Liver (tissue), 8 donors: ENCODE measurements at regions not wholly inside any gene's neighbourhood (a gene's known extent, or its start where the extent isn't known, plus 50 kb on each side); places are given as distances from the start of the nearest gene placed in this dataset.

Experiments
- DNase-seq: peaks from one replicate; pipeline ENCODE4 v3.0.0-alpha.2; 2017; ENCODE audit warnings: low spot score
- H3K27ac ChIP-seq, 2 donors: one replicate each; pipeline ENCODE4 v1.7.0; 2013; ENCODE audit warnings: inconsistent platforms in 2 of 2, low read length in 2 of 2, control low read depth in 1 of 2, low read depth in 1 of 2, mild to moderate bottlenecking in 1 of 2
- H3K27me3 ChIP-seq, 4 donors: one replicate each; pipeline versions ENCODE4 v1.6.1 to v1.7.0; 2013; ENCODE audit warnings: low read length in 3 of 4, inconsistent platforms in 1 of 4, mild to moderate bottlenecking in 1 of 4, moderate library complexity in 1 of 4; ENCODE audit not compliant: control insufficient read depth in 4 of 4, insufficient read depth in 4 of 4
- H3K36me3 ChIP-seq, 4 donors: one replicate each; pipeline versions ENCODE4 v1.6.1 to v1.7.0; 2013; ENCODE audit warnings: low read length in 3 of 4, mild to moderate bottlenecking in 3 of 4, low read depth in 1 of 4, moderate library complexity in 1 of 4; ENCODE audit not compliant: control insufficient read depth in 4 of 4, insufficient read depth in 3 of 4
- H3K4me1 ChIP-seq, 4 donors: one replicate each; pipeline versions ENCODE4 v1.6.1 to v1.7.0; 2013; ENCODE audit warnings: low read length in 3 of 4, mild to moderate bottlenecking in 3 of 4, moderate library complexity in 1 of 4; ENCODE audit not compliant: control insufficient read depth in 4 of 4, insufficient read depth in 4 of 4
- H3K4me3 ChIP-seq, 3 donors: one replicate each; pipeline versions ENCODE4 v1.6.1 to v1.7.0; 2013; ENCODE audit warnings: low read length in 3 of 3, control low read depth in 1 of 3, low read depth in 1 of 3, mild to moderate bottlenecking in 1 of 3
- H3K9ac ChIP-seq, 2 donors: one replicate each; pipeline ENCODE4 v1.7.0; 2013; ENCODE audit warnings: low read length in 2 of 2, mild to moderate bottlenecking in 2 of 2, moderate library complexity in 2 of 2, control low read depth in 1 of 2, low read depth in 1 of 2
- H3K9me3 ChIP-seq, 4 donors: one replicate each; pipeline versions ENCODE4 v1.6.1 to v1.7.0; 2013; ENCODE audit warnings: low read length in 3 of 4; ENCODE audit not compliant: control insufficient read depth in 4 of 4
- ATF3 ChIP-seq: IDR thresholded peaks from 2 replicates; pipeline ENCODE4 v1.6.1; 2016; ENCODE audit warnings: antibody characterized with exemption
- EGR1 ChIP-seq, 2 donors: IDR thresholded peaks; 2 replicates each; pipeline ENCODE4 v1.6.1; 2016 to 2018; ENCODE audit warnings: antibody characterized with exemption in 2 of 2, low read depth in 2 of 2
- FOXA1 ChIP-seq: IDR thresholded peaks from 2 replicates; pipeline ENCODE4 v1.6.1; 2016; ENCODE audit warnings: antibody characterized with exemption
- FOXA2 ChIP-seq: IDR thresholded peaks from 2 replicates; pipeline ENCODE4 v1.6.1; 2016; ENCODE audit warnings: antibody characterized with exemption
- GABPA ChIP-seq, 2 donors: IDR thresholded peaks in 1 of 2; conservative IDR thresholded peaks in 1 of 2; 2 replicates each; pipeline ENCODE4 v1.6.1; 2016; ENCODE audit warnings: antibody characterized with exemption in 2 of 2, mild to moderate bottlenecking in 1 of 2, moderate library complexity in 1 of 2
- HNF4A ChIP-seq, 2 donors: conservative IDR thresholded peaks; 2 replicates each; pipeline ENCODE4 v1.6.1; 2016; ENCODE audit warnings: antibody characterized with exemption in 2 of 2, mild to moderate bottlenecking in 2 of 2
- HNF4G ChIP-seq: IDR thresholded peaks from 2 replicates; pipeline ENCODE4 v1.6.1; 2016; ENCODE audit warnings: antibody characterized with exemption
- JUND ChIP-seq, 2 donors: IDR thresholded peaks; 2 replicates each; pipeline ENCODE4 v1.6.1; 2016; ENCODE audit warnings: antibody characterized with exemption in 2 of 2
- MAX ChIP-seq: IDR thresholded peaks from 2 replicates; pipeline ENCODE4 v1.6.1; 2016; ENCODE audit warnings: antibody characterized with exemption
- NR2F2 ChIP-seq: IDR thresholded peaks from 2 replicates; pipeline ENCODE4 v1.6.1; 2016; ENCODE audit warnings: antibody characterized with exemption
- RAD21 ChIP-seq, 2 donors: IDR thresholded peaks; 2 replicates each; pipeline ENCODE4 v1.6.1; 2016; ENCODE audit warnings: antibody characterized with exemption in 2 of 2, mild to moderate bottlenecking in 2 of 2
- RXRA ChIP-seq, 2 donors: IDR thresholded peaks; 2 replicates each; pipeline ENCODE4 v1.6.1; 2017 to 2018; ENCODE audit warnings: antibody characterized with exemption in 2 of 2, mild to moderate bottlenecking in 1 of 2
- SP1 ChIP-seq: IDR thresholded peaks from 2 replicates; pipeline ENCODE4 v1.6.1; 2018; ENCODE audit warnings: antibody characterized with exemption, mild to moderate bottlenecking
- TAF1 ChIP-seq: conservative IDR thresholded peaks from 2 replicates; pipeline ENCODE4 v1.6.1; 2016; ENCODE audit warnings: antibody characterized with exemption, mild to moderate bottlenecking
- YY1 ChIP-seq: IDR thresholded peaks from 2 replicates; pipeline ENCODE4 v1.6.1; 2016; ENCODE audit warnings: antibody characterized with exemption, mild to moderate bottlenecking
- WGBS: extraction: QIAGEN DNeasy Blood & Tissue Kit; methylation state at CpG from one replicate; pipeline ENCODE4 v1.1.7; 2013; 5-methylcytosine and 5-hydroxymethylcytosine counted together
- TF ChIP-seq, protein P1 (sequence below): IDR thresholded peaks from 2 replicates; pipeline ENCODE4 v1.6.1; 2016; ENCODE audit warnings: antibody characterized with exemption, mild to moderate bottlenecking
- TF ChIP-seq, protein P2 (sequence below): IDR thresholded peaks from 2 replicates; pipeline ENCODE4 v1.6.1; 2016; ENCODE audit warnings: antibody characterized with exemption
- TF ChIP-seq, protein P3 (sequence below): fragments of 150-350 bp; IDR thresholded peaks from 2 replicates; pipeline ENCODE4 v1.5.1; 2017; ENCODE audit warnings: improper control_type of control experiment, low read depth, low read length; ENCODE audit not compliant: missing input control
- donor health status: healthy.
- donor health status: healthy.
- donor health status: healthy.
- donor health status: healthy.
- donor health status: healthy.

- TF ChIP-seq, protein P1, sequence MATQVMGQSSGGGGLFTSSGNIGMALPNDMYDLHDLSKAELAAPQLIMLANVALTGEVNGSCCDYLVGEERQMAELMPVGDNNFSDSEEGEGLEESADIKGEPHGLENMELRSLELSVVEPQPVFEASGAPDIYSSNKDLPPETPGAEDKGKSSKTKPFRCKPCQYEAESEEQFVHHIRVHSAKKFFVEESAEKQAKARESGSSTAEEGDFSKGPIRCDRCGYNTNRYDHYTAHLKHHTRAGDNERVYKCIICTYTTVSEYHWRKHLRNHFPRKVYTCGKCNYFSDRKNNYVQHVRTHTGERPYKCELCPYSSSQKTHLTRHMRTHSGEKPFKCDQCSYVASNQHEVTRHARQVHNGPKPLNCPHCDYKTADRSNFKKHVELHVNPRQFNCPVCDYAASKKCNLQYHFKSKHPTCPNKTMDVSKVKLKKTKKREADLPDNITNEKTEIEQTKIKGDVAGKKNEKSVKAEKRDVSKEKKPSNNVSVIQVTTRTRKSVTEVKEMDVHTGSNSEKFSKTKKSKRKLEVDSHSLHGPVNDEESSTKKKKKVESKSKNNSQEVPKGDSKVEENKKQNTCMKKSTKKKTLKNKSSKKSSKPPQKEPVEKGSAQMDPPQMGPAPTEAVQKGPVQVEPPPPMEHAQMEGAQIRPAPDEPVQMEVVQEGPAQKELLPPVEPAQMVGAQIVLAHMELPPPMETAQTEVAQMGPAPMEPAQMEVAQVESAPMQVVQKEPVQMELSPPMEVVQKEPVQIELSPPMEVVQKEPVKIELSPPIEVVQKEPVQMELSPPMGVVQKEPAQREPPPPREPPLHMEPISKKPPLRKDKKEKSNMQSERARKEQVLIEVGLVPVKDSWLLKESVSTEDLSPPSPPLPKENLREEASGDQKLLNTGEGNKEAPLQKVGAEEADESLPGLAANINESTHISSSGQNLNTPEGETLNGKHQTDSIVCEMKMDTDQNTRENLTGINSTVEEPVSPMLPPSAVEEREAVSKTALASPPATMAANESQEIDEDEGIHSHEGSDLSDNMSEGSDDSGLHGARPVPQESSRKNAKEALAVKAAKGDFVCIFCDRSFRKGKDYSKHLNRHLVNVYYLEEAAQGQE, result no peak
- TF ChIP-seq EGR1 (IDR thresholded peaks at IDR 0.05; ENCODE audit: low read depth in 2 of 2), result no peak
- no peak for TF ChIP-seq HNF4A (conservative IDR thresholded peaks at IDR 0.05)
- no peak for TF ChIP-seq MAX
- no peak for TF ChIP-seq GABPA (IDR thresholded peaks at IDR 0.05 in 1 of 2, conservative IDR thresholded peaks at IDR 0.05 in 1 of 2)
- no peak for TF ChIP-seq FOXA2
- no peak for TF ChIP-seq RXRA (IDR thresholded peaks at IDR 0.05)
- no peak for TF ChIP-seq TAF1
- no peak for TF ChIP-seq RAD21 (IDR thresholded peaks at IDR 0.05)
- no peak for TF ChIP-seq JUND (IDR thresholded peaks at IDR 0.05)
- TF ChIP-seq NR2F2, result no peak
- TF ChIP-seq FOXA1, result no peak
- no peak for TF ChIP-seq SP1
- TF ChIP-seq YY1, result no peak
- no peak for TF ChIP-seq ATF3
- TF ChIP-seq HNF4G, result no peak
- TF ChIP-seq, protein P2, sequence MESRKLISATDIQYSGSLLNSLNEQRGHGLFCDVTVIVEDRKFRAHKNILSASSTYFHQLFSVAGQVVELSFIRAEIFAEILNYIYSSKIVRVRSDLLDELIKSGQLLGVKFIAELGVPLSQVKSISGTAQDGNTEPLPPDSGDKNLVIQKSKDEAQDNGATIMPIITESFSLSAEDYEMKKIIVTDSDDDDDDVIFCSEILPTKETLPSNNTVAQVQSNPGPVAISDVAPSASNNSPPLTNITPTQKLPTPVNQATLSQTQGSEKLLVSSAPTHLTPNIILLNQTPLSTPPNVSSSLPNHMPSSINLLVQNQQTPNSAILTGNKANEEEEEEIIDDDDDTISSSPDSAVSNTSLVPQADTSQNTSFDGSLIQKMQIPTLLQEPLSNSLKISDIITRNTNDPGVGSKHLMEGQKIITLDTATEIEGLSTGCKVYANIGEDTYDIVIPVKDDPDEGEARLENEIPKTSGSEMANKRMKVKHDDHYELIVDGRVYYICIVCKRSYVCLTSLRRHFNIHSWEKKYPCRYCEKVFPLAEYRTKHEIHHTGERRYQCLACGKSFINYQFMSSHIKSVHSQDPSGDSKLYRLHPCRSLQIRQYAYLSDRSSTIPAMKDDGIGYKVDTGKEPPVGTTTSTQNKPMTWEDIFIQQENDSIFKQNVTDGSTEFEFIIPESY, result no peak
- Histone ChIP-seq H3K4me3 (no peak overlapping the region), H3K9ac (no peak overlapping the region), H3K27me3 (no peaks in the 10 kb centered on the region), H3K27ac (no peak overlapping the region), H3K4me1 (no peaks in the 10 kb centered on the region), H3K9me3 (no peaks in the 10 kb centered on the region), H3K36me3 (no peaks in the 10 kb centered on the region)
- WGBS, result 89% methylated on average over 1 of the region's 1 CpG
- DNase-seq, result no peak
Observed at GRCh38 chr17:63106050-63106449, 140.0 kb downstream of the TANC2 start.

DNA sequence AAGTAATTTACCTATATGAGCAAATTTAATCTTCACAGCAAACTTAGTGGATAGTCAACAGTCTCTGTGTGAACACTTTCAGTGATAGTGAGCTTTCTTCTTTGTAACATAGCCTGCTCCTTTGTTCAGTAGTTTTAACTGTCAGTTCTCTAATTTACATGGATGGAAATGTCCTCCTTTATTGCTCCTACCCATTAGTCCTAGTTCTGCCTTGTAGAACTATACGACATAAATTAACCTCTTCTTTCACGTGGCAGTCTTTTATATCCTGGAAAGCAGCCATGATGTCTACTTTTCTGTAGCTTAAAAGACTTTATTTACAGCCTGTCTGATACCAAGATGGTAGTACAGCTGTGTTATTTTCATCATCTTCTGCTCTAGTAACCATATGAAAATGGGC, 143.6 kb downstream of the TANC2 start:
- no peaks in the 10 kb centered on the region for H3K9me3 ChIP-seq
- H3K4me3 ChIP-seq, result no peak overlapping the region
- no peak overlapping the region for H3K9ac ChIP-seq
- H3K4me1 ChIP-seq, result no peaks in the 10 kb centered on the region
- H3K36me3 ChIP-seq, result no peaks in the 10 kb centered on the region
- WGBS, result 73% methylated on average over 2 of the region's 2 CpGs
- no peaks in the 10 kb centered on the region for H3K27me3 ChIP-seq
- TF ChIP-seq, protein P3, sequence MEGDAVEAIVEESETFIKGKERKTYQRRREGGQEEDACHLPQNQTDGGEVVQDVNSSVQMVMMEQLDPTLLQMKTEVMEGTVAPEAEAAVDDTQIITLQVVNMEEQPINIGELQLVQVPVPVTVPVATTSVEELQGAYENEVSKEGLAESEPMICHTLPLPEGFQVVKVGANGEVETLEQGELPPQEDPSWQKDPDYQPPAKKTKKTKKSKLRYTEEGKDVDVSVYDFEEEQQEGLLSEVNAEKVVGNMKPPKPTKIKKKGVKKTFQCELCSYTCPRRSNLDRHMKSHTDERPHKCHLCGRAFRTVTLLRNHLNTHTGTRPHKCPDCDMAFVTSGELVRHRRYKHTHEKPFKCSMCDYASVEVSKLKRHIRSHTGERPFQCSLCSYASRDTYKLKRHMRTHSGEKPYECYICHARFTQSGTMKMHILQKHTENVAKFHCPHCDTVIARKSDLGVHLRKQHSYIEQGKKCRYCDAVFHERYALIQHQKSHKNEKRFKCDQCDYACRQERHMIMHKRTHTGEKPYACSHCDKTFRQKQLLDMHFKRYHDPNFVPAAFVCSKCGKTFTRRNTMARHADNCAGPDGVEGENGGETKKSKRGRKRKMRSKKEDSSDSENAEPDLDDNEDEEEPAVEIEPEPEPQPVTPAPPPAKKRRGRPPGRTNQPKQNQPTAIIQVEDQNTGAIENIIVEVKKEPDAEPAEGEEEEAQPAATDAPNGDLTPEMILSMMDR, result no peak
- TF ChIP-seq JUND (IDR thresholded peaks at IDR 0.05) (no peak), FOXA2 (no peak), SP1 (no peak), RXRA (IDR thresholded peaks at IDR 0.05) (no peak), MAX (no peak), NR2F2 (no peak), YY1 (no peak), RAD21 (IDR thresholded peaks at IDR 0.05) (no peak), TAF1 (no peak), EGR1 (IDR thresholded peaks at IDR 0.05; ENCODE audit: low read depth in 2 of 2) (no peak), FOXA1 (no peak)
- TF ChIP-seq, protein P1, result no peak
- H3K27ac ChIP-seq, result no peak overlapping the region
- no peak for DNase-seq
